ENCODE measurements at regions not wholly inside any gene's neighbourhood (a gene's known extent, or its start where the extent isn't known, plus 50 kb on each side); places are given as distances from the start of the nearest gene placed in this dataset.

- Histone ChIP-seq H3K36me3 (replicated peaks) (no peaks in the 10 kb centered on the region), H3K27me3 (replicated peaks) (peaks cover 2% of the 10 kb centered on the region), H3K4me3 (ENCODE audit: low read depth, low read length) (no peak overlapping the region), H3K27ac (no peak overlapping the region)
- in situ Hi-C loops (cut with HindIII; ENCODE audit: low pct_ligation_motif_present, low sequenced_read_pairs): no loop called here
- no peak for DNase-seq
- TF ChIP-seq CTCF (IDR thresholded peaks at IDR 0.05; ENCODE audit: low read depth, low read length, missing control alignments): no peak
These were observed 193.6 kb downstream of the SREK1 start for GRCh38 chr5:66337626-66338226.

GRCh38 chr5:66338828-66339227 lies 194.7 kb downstream of the SREK1 start:
- in situ Hi-C loops (cut with HindIII; ENCODE audit: low pct_ligation_motif_present, low sequenced_read_pairs): no loop called here
- Histone ChIP-seq H3K27me3 (replicated peaks) (peaks cover 2% of the 10 kb centered on the region), H3K4me3 (ENCODE audit: low read depth, low read length) (no peak overlapping the region), H3K36me3 (replicated peaks) (no peaks in the 10 kb centered on the region), H3K27ac (no peak overlapping the region)
- DNase-seq: no peak
- TF ChIP-seq CTCF (IDR thresholded peaks at IDR 0.05; ENCODE audit: low read depth, low read length, missing control alignments): no peak

- in situ Hi-C loops (cut with HindIII; ENCODE audit: low pct_ligation_motif_present, low sequenced_read_pairs): no loop called here
- Histone ChIP-seq H3K27me3 (replicated peaks) (peaks cover 2% of the 10 kb centered on the region), H3K27ac (no peak overlapping the region), H3K36me3 (replicated peaks) (no peaks in the 10 kb centered on the region), H3K4me3 (ENCODE audit: low read depth, low read length) (no peak overlapping the region)
- no peak for DNase-seq
- no peak for TF ChIP-seq CTCF (IDR thresholded peaks at IDR 0.05; ENCODE audit: low read depth, low read length, missing control alignments)
These were observed 195.8 kb downstream of the SREK1 start for GRCh38 chr5:66339896-66340295.

- H3K27me3 ChIP-seq (replicated peaks): peaks cover 2% of the 10 kb centered on the region
- no peak for DNase-seq
- in situ Hi-C loops (cut with HindIII; ENCODE audit: low pct_ligation_motif_present, low sequenced_read_pairs): no loop called here
- H3K36me3 ChIP-seq (replicated peaks): no peaks in the 10 kb centered on the region
- no peak overlapping the region for H3K4me3 ChIP-seq (ENCODE audit: low read depth, low read length)
- H3K27ac ChIP-seq: no peak overlapping the region
- no peak for TF ChIP-seq CTCF (IDR thresholded peaks at IDR 0.05; ENCODE audit: low read depth, low read length, missing control alignments)
These were observed 196.7 kb downstream of the SREK1 start for GRCh38 chr5:66340786-66341185.

GRCh38 chr5:66342341-66342880 lies 198.3 kb downstream of the SREK1 start:
- no peaks in the 10 kb centered on the region for H3K36me3 ChIP-seq (replicated peaks)
- no peak for DNase-seq
- H3K27me3 ChIP-seq (replicated peaks): no peaks in the 10 kb centered on the region
- H3K27ac ChIP-seq: no peak overlapping the region
- in situ Hi-C loops (cut with HindIII; ENCODE audit: low pct_ligation_motif_present, low sequenced_read_pairs): no loop called here
- no peak for TF ChIP-seq CTCF (IDR thresholded peaks at IDR 0.05; ENCODE audit: low read depth, low read length, missing control alignments)
- H3K4me3 ChIP-seq (ENCODE audit: low read depth, low read length): no peak overlapping the region
